ENCODE measurements at regions not wholly inside any gene's neighbourhood (a gene's known extent, or its start where the extent isn't known, plus 50 kb on each side); places are given as distances from the start of the nearest gene placed in this dataset.

DNA sequence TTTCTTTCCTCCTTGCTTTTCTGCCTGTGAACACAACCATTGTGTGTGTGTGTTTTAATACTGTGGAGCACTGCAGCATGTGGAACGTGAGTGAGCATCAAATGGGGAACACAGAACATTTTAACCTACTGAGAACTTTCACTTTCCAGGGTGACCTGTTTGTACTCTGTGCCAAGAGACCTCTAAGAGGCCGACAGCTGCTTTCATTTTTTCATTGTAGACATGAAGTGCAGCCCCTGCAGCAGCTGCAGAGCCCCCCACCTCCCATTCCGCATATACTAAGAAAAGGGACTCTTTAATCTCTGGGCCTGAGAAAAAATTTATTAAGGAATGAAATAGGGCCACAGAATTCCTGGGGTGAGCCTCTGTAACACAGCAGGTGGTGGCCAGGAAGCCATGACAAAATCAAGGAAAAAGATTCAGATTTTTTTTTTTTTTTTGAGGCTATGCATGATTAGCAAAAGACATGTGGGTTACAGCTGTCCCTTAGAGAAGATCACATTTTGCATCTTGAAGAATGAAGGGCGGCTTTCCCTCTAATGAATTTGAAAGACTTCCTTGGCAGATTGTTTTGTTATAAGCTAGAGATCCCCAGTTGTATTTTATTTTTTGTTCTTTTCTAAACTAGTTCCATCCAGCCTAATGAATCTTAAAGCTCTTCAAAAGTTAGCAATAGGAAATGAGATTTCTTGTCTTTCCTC lies 503.4 kb downstream of the CD109 start:
- TF ChIP-seq, protein P1, sequence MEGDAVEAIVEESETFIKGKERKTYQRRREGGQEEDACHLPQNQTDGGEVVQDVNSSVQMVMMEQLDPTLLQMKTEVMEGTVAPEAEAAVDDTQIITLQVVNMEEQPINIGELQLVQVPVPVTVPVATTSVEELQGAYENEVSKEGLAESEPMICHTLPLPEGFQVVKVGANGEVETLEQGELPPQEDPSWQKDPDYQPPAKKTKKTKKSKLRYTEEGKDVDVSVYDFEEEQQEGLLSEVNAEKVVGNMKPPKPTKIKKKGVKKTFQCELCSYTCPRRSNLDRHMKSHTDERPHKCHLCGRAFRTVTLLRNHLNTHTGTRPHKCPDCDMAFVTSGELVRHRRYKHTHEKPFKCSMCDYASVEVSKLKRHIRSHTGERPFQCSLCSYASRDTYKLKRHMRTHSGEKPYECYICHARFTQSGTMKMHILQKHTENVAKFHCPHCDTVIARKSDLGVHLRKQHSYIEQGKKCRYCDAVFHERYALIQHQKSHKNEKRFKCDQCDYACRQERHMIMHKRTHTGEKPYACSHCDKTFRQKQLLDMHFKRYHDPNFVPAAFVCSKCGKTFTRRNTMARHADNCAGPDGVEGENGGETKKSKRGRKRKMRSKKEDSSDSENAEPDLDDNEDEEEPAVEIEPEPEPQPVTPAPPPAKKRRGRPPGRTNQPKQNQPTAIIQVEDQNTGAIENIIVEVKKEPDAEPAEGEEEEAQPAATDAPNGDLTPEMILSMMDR (IDR thresholded peaks at IDR 0.05; ENCODE audit: low read depth, low read length, missing control alignments): no peak
- in situ Hi-C loops (cut with HindIII; ENCODE audit: low pct_ligation_motif_present, low sequenced_read_pairs): no loop called here
- Histone ChIP-seq H3K4me3 (ENCODE audit: low read depth, low read length) (no peak overlapping the region), H3K27ac (no peak overlapping the region), H3K36me3 (replicated peaks) (no peaks in the 10 kb centered on the region), H3K27me3 (replicated peaks) (no peaks in the 10 kb centered on the region)
- no peak for DNase-seq

DNA sequence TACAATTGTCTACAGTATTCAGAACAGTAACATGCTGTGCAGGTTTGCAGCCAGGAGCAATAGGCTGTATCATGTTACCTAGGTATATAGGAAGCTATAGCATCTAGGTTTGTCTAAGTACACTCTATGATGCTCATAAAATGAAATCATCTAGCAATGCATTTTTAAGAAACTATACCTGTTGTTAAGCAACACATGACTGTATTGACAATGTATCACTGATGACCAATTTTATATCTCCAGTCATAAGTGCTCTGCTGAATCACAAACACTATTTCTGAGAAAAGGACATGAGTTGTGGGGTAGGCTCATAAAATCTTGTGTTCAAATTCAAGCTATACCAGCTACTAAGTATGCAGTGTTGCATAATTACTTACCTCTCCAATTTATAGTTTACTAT lies 501.3 kb downstream of the CD109 start:
- no peaks in the 10 kb centered on the region for H3K36me3 ChIP-seq (replicated peaks)
- in situ Hi-C loops (cut with HindIII; ENCODE audit: low pct_ligation_motif_present, low sequenced_read_pairs): no loop called here
- no peak overlapping the region for H3K4me3 ChIP-seq (ENCODE audit: low read depth, low read length)
- TF ChIP-seq, protein P1 (IDR thresholded peaks at IDR 0.05; ENCODE audit: low read depth, low read length, missing control alignments): no peak
- DNase-seq: no peak
- no peak overlapping the region for H3K27ac ChIP-seq
- H3K27me3 ChIP-seq (replicated peaks): no peaks in the 10 kb centered on the region

DNA sequence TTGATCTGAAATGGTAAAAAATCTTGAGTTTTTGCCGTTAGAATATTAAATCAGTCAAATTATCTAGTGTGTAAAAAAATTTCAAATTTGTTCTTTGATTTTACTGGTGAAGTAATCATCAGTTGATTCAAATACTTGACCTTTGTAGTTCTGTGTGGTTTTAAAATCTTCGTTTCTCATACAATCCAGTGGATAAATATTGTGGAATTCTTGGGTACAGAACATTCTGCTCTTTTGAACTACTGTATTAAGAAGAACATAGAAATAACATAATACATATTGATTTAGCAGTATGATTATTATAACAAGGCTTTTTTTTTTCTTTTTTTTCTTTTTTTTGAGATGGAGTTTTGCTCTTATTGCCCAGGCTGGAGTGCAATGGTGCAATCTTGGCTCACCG lies 491.8 kb downstream of the CD109 start:
- H3K36me3 ChIP-seq (replicated peaks): no peaks in the 10 kb centered on the region
- H3K4me3 ChIP-seq (ENCODE audit: low read depth, low read length): no peak overlapping the region
- in situ Hi-C loops (cut with HindIII; ENCODE audit: low pct_ligation_motif_present, low sequenced_read_pairs): no loop called here
- H3K27me3 ChIP-seq (replicated peaks): no peaks in the 10 kb centered on the region
- DNase-seq: no peak
- no peak overlapping the region for H3K27ac ChIP-seq
- TF ChIP-seq, protein P1 (IDR thresholded peaks at IDR 0.05; ENCODE audit: low read depth, low read length, missing control alignments): no peak

DNA sequence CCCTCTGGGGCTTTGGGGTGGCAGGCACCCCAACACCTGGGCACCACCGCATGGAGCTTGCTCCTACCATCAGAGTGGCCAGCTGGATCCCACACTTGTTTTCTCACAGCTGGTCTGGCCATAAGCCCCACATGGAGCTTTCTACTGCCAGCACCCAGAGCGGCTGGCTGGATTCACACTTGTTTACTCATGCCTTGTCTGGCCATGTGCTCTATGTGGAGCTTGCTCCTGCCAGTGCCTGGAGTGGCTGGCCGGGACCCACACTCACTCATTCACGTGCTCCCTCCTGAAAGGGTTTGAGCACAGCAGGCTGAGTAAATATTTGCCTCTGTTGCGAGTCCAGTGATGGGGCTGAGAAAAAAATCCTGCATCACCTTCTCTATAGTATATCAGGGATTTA lies 487.0 kb downstream of the CD109 start:
- in situ Hi-C loops (cut with HindIII; ENCODE audit: low pct_ligation_motif_present, low sequenced_read_pairs): no loop called here

DNA sequence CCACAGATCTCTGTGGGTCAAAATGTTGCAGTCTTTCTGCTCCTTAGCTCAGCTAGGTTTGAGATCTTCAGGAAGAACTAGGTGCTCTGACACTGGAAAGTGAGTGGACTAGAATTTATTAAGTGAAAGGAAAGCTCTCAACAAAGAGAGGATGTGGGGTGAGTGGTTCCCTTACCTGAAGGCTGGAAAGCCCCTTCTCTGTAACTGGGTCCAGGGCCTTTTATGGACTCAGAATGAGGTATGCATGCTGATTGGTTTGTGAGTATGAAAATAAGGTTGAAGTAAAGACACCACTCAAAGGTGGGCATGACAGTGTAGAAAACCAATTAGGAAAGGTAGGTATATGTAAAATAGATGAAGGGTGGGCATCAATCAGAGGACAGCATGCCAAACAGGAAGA lies 485.5 kb downstream of the CD109 start:
- Histone ChIP-seq H3K36me3 (replicated peaks) (no peaks in the 10 kb centered on the region), H3K27ac (no peak overlapping the region), H3K27me3 (replicated peaks) (no peaks in the 10 kb centered on the region), H3K4me3 (ENCODE audit: low read depth, low read length) (no peak overlapping the region)
- TF ChIP-seq, protein P1 (IDR thresholded peaks at IDR 0.05; ENCODE audit: low read depth, low read length, missing control alignments): no peak
- DNase-seq: no peak
- in situ Hi-C loops (cut with HindIII; ENCODE audit: low pct_ligation_motif_present, low sequenced_read_pairs): no loop called here

More for the DNA sequence above, 487.0 kb downstream of the CD109 start:
- Histone ChIP-seq H3K4me3 (ENCODE audit: low read depth, low read length) (no peak overlapping the region), H3K27me3 (replicated peaks) (no peaks in the 10 kb centered on the region), H3K36me3 (replicated peaks) (no peaks in the 10 kb centered on the region), H3K27ac (no peak overlapping the region)
- TF ChIP-seq, protein P1 (IDR thresholded peaks at IDR 0.05; ENCODE audit: low read depth, low read length, missing control alignments): no peak
- no peak for DNase-seq

DNA sequence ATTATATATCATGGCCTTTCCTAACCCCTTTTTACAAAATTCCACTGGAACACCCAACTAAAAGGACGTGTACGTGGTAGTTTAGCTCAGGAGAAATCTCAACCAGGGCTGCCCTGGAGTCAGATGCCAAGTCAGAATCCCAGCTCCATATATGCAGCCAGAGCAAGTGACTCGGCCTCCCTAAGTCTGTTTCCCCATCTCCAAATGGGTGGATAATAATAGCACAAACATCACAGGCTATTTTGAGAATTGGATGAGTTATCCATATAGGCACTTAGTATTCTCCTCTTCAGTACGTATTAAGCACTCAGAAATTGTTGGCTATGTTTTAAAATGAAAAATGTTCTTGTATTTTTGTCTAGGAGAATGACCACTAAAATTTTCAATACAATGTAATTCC lies 481.5 kb downstream of the CD109 start:
- no peak overlapping the region for H3K27ac ChIP-seq
- no peak for DNase-seq
- H3K27me3 ChIP-seq (replicated peaks): no peaks in the 10 kb centered on the region
- H3K4me3 ChIP-seq (ENCODE audit: low read depth, low read length): no peak overlapping the region
- H3K36me3 ChIP-seq (replicated peaks): no peaks in the 10 kb centered on the region
- in situ Hi-C loops (cut with HindIII; ENCODE audit: low pct_ligation_motif_present, low sequenced_read_pairs): no loop called here
- TF ChIP-seq, protein P1 (IDR thresholded peaks at IDR 0.05; ENCODE audit: low read depth, low read length, missing control alignments): no peak
